GM21619 (cell line): ENCODE measurements at regions not wholly inside any gene's neighbourhood (a gene's known extent, or its start where the extent isn't known, plus 50 kb on each side); places are given as distances from the start of the nearest gene placed in this dataset.

Source experiments
- ATAC-seq: cut with Tn5 transposase; IDR thresholded peaks from one replicate; pipeline ENCODE4 v1.9.1; 2021; ENCODE audit not compliant: unreplicated experiment

DNA sequence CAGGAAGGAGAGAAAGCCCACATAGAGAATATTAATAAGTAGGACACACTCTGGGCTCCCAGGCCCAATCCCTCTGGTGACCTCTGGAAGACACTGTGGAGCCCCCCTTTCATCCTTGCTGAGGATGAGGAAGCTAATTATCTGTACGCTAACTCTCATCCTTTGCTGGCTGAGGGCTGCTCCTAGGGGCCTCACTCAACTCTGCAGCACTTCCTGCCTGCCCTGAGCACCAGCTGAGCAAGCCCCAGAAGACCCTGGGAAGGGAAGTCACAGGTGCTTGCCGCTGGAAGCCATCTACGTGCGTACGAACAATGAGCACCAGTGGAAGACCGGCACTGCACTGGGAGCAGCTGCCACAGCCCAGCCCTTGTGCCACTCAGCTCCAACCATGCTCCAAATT is 145.8 kb upstream of the CDH5 start:
- no peak for ATAC-seq

DNA sequence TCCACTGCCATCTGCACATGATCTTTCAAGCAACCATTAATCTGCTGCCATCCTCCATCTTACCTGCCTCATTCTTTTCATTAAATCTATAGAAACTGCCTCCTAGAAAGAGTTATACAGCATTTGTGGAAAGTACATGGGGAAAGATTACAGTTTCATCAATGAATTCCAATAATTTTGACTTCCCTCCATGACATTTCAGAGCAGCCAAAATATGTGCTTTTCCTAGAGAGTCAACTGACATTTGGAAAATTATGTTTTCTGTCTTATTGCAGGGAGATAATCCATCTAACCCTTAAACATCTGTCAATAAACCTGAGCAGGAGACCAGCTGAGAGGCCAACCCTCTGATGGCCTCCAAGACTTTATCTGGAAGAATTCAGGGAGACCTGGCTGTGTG is 147.0 kb upstream of the CDH5 start:
- no peak for ATAC-seq

DNA sequence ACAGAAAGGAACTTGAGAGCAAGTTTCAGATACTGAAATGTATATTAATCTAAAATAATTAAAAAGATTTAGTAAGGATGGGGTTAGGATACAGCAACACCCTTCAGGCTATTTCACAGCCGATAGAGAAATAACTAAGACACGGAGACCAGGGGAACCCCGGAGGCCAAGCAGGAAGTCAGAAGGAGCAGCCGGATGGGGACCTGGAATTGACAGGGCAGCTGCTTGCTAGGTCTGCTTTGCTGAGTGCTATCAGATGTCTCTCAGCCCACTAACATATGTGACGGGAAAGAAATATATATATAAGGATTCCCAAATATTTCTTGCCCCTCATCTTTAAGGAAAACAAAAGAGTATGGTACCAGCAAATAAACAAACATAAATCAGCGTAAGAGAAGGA is 154.1 kb upstream of the CDH5 start:
- ATAC-seq: no peak

DNA sequence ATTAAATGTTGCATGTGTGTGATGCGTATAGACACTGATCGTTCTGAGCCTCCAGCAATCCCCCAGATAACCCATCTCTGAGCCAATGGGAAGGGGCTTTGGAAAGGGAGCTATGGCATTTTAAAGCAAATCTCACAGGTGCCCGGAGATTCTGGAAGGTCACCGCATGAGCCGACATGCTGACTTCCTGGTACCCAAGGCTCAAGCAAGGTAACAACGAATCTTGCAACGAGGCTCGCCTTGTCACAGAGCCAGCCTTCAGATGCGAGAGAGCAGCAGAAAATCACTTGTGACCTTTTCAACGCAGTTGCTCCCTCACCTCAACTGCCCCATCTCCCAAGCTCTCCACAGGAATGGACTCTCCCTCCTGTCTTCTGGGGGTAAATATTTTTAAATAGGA is 154.8 kb upstream of the CDH5 start:
- no peak for ATAC-seq

DNA sequence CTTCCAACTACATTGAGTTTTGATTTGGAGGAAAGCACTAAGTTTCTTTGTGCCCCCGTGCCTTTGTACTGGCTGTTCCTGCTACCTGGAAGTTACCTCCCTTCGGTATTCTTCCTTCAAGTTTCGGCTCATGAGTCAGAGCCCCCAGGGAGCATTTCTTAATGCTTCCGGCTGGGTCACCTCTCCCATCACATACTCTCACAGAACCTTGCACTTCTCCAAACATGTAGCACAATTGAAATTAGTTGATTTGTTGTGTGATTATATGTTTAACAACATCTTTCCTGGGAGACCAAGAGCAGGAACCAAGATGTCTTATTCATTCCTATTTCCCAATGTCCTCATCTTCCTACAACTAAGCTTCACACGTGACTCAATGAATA is 158.6 kb upstream of the CDH5 start:
- no peak for ATAC-seq

DNA sequence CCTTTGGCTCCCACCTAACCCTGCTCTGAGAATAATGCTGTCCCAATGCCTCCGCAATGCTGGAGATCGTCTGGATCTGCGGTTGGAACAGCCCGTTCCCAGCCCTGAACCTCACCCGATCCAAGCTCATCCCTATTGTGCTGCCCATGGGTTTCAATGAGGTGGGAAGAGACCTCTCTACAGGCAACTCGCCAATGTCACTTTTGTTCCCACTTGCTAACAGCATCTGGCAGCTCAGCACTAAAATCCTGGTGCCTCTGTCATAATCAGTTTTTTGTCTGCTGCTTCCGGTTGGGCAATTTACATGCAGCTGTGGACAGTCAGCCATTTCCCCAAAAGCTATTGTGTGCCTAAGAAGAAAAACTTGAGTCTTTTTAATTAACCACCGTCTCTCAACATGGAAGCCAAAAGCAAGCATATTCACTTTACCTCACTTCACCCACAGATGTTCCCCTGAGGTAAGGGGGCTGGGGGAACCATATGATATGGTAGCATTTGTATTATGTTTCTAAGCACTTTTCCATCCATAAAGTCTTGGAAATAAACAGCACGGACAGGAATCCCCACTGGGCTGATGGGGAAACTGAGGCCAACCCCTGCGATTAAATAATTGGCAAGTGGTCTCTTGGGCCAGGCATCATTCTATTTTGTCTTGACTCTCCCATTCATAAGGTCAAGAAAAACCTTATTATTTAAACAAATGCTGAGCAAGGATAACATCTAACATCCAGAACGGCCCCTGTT is 159.2 kb upstream of the CDH5 start:
- no peak for ATAC-seq

DNA sequence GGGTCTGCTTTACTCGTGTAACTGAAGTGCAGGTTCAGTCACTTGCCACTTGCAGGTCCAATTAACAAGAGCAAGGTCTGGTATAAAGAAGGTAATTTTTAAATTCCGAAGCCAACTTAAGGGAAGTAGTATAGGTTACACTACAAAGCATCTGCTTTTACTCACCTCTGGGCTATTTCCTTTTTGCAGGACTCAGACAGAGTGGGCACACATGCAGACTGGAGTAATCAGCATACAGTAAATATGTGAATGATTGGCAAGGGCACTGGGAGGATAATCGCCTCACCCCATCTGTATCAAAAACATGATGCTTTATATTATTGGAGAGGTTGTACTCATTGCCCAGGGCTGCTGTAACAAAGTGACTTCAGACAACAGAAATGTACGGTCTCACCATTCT is 160.1 kb upstream of the CDH5 start:
- ATAC-seq: no peak

DNA sequence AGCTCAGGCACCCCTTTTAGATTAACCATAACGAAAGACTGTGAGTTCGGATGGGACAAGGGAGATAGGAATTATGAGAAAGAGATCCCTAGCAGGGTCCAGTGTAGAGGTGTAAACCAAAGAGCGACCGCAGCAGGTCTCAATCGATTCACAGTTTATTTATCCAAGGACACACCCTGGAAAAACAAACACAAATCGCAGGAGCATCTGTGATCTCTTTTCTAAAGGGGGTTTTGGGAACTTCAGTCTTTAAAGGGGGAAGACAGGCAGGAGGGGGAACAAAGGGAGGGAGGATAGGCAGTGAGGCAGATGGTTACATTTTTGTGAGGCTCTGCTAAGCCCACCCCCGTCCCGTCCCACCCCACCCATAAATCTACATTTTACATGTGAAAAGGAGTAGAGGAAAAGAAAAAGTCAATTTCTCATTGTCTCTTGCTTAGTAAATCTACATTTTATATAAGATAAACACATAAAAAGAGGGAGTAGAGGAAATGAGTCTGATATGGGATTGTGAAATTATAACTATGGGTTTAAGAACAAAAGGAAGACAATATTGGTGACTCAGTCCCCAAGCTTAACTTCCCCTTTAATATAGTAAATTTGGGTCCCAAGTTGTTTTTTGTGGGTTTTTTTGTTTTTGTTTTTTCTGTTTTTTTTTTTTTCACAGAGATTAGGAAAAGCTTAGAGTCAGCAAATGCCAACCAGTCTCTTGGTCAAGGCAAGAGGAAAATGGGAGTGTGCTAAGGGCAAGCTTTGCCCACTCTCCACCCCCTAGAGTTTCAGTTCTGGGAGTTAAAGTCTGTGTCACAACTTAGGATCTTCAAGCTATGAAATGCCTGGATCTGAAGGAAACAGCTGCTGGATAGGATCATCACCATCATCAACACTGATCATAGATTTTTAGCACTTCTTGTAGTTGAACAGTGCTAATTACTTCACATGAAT is 160.9 kb upstream of the CDH5 start:
- no peak for ATAC-seq

DNA sequence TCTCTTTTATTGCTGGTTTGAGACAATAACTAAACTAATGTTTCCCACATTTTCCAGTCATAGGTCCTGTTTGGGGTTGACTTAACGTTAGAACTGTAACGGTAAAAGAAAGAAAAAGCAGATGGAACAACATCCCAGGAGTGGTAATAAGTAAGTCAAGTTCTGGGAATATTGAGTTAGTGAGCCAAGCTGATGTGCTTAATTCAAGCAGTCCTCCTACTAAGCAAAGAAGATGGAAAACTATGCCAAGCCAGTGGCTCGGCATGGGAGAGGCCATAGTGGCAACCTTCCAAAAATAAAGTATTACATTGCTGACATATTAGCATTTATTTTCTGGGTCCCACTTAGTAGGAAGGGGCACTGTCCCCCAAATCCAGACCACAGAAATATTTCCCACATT is 161.7 kb upstream of the CDH5 start:
- ATAC-seq: no peak

DNA sequence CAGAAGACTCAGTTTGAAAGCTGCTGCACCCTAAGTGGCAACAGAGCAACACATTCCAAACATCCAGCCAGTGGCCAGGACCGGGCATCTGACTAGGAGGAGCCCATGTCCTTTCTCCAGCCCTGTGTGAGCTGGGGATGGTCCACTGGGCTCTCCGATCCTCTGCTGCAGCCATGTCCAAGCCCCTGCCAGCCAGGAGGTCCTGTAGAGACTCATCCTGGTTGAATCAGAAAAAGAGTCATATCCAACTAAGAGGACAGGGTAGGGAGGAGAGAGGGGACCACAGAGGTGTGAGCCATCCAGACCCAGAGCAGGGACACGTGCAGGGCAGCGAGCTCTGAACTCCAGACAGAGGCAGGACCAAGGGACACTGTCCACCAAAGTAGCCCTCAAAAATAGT is 163.0 kb upstream of the CDH5 start:
- no peak for ATAC-seq

DNA sequence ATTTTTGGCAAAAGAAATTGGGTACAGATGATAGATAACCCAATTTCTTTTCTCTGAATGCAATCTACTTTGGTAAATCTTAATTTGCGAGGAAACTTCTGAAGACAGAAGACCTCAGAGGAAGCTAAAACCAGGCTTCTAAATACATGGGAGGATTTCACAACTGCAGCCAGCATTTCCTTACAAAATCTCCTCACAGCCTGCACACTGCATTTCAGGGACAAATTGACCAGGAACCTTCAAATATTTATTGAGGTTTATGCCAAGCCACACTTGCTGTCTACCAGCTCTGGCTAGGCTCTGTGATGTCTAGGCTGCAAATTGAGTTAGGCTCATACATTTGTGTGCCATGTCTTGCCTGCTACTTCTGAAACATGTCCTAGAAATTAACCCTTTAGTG is 167.3 kb upstream of the CDH5 start:
- no peak for ATAC-seq

DNA sequence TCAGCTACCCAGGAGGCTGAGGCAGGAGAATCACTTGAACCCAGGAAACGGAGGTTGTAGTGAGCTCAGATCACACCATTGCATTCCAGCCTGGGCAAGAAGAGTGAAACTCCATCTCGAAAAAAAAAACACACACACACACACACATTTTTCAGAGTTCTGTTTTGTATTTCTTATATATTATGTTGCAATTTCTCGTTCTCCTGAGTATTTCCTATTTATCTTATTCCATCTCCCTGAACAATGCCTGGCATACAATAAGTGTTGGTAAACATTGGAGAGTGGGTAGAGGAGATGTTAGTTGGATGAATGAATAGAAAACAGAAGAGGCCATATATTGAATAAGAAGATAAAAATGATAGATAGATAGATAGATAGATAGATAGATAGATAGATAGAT is 167.8 kb upstream of the CDH5 start:
- no peak for ATAC-seq

DNA sequence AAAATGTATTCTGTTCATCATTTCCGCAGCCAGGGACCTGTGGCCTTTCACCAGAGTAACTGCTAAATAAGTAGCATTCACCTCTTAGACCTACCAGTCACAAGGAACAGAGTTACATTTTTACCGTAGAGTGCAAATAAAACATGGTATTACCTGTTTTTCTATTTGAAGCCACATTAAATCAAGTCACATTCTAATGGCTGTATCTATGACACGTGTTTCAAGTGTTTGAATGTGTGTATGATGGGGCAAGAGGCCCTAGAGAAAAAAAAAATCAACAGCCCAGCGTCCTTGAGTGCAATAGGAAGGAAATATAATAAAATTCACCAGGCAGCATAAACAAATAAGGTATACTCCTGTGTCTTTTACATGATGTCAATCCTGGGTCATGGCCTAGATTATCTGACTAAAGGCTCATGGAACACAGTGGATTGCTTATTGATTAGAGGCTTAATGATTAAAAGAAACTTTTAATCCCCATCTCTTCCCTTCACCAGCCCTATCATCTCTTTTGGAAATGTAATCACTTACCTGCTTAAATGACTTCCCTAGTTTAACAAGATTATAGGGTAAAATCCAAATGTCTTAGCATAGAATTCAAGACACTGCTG is 168.7 kb upstream of the CDH5 start:
- ATAC-seq: no peak

DNA sequence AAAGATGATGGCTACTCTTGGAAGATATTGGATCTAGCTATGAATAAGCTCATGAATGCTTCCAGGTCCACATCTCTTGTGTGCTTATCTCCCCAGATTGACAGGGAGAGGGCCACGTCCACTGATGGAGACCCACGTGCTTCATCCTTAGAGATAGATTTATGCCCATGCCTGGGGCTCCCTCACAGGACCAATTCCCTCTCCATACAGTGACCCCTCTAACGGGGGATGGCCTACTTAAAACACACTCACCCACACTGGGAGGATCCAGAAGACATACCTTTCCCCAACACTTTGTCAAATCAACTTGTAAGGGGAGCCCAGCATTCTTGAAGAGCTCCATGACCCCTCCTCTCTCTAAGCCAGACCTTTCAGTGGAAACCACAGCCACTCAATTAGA is 169.7 kb upstream of the CDH5 start:
- ATAC-seq: no peak

DNA sequence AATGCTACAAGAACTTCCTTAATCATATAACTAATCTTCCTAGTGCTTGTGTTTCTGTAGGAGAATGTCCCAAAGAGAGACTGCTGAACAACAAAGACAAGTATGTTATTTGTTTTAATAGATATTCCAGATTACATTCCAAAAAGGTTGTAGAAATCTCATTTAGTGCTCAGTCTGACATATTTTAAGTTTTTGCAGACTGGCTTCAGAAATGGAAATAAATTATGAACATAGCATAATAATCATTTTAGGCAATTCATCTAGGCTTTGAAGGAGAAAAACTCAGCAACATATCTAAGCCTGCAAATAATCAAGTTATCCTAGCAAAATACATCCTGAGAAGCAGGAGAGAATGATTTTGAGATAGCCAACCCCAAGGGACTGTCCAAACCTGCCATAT is 171.6 kb upstream of the CDH5 start:
- ATAC-seq: no peak

DNA sequence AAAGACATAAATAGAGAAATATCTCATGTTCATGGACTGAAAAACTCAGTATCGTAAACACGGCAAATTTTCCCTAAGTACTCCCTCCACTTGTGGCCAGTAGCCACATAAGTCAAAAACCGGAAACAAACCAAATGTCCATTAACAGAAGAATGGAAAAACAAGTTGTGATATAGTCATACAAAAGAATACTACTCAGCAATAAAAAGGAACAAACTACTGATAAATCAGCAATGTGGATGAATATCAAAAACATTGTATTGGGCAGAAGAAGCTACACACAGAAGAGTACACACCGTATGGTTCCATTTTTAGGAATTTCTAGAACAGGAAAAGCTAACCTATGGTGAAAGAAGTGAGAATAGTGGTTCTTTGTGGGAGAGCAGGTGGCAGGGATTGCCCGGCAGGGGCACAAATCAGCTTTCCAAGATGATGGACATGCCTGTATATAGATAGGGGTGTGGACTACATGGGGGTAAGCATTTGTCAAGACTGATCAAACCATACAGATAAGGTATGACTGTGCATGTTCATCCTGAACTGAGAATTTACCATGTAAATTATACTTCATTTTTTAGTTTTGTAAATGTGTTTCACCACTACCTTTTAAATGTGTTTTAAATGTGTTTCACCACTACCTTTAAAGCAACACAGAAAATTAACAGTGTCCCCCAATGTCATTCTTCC is 172.8 kb upstream of the CDH5 start:
- no peak for ATAC-seq

DNA sequence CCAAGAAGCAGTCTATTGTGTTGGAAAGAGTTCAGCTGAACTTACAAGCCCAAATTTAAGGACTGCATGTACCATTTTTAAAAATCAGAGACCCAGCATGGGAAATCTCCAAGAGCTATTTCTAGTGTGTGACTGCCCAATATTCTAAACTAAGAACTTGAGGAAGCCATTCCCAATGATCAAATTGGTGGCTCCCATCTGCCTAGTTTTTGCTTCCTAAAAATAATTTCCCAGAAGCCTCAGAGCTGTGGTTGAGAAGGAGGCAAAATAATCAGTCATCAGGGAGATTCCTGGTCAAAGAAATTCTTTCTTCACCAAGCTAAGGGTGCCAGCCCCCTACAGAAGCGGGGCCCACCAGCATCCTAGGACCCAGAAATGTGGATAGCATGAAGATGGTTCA is 176.1 kb upstream of the CDH5 start:
- no peak for ATAC-seq

DNA sequence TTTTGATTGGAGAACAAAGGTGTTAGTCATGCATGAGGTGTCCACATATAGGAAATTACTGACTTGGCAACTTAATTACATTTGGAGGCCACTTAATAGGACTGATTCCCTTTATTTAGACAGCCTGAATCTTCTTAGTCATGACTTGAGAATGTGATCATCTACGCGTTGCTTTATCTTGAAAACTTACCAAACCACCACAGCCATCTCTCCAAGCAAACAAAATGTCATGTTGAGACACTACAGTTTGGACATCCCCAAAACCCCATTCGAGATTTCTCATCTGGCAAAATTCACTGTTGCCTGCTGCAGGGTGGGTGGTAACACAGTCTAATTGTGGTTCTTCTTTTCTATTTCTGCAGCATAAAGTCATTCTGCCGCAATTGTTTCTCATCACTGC is 176.5 kb upstream of the CDH5 start:
- ATAC-seq: no peak

DNA sequence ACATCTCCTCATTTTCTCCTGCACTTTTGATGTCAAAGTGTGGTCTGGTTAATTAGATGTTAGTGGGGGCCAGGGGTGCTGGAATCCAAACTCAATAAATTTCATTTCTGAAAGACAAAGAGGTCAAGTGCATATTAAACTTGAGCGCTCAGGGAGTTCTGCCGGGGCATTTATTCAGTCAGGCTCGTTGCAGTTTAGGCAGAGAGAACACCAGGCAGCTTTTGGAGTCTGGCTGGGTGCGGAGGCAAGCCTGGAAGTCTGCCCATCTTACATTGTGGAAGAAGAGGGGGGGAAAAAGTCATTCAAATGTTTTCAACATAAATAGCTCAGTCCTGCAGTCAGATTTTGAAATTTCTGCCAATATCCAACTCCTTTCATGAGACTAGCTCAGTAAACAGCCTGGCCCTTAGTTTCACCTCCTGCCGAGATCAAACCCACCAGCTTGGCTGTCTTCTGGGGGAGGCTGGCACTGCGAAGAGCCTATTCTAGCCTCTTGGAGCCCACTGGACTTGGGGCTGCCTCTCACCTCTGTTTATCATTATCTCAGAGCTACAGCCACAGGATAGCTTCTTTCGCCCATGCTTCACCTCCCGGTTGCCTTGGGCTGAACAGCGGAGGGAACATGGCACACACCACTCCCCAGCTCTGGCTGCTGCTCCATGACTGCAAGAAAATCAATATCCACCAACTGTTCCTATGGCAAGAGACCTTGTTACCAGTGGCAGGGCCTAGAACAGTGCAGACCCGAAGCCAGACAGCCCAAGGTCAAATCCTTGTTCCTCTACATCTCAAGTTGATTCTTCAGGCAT is 177.4 kb upstream of the CDH5 start:
- no peak for ATAC-seq

DNA sequence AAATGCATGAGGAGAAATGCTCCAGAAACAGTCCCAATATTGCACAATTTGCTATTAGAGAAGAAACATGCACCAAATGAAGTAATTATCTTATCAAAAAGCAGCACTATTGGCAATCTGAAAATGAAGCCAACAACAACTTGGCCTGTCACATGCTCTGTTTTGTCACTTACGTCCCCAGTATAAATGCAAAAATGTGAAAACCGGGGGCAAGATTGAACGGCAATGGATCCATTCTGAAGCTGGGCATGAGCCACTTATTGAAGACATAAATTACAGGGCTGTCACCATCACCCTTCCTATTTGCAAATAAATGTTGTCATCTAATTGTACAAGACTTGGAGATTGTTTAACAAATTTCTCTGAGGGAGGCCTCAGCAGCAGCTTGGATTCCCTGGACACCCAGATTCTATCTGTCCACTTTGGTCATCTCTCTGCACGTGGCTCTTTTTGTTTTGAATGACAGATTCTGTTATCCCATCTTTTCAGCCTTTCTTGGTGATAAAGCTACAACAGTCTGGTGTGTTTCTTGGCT is 180.2 kb upstream of the CDH5 start:
- no peak for ATAC-seq
